ENCODE measurements at regions not wholly inside any gene's neighbourhood (a gene's known extent, or its start where the extent isn't known, plus 50 kb on each side); places are given as distances from the start of the nearest gene placed in this dataset.
"Not testable (repeated sequence)": the region's sequence is repeated elsewhere in the genome, so short reads cannot be mapped to it uniquely, and the experiment has no call there.

DNA sequence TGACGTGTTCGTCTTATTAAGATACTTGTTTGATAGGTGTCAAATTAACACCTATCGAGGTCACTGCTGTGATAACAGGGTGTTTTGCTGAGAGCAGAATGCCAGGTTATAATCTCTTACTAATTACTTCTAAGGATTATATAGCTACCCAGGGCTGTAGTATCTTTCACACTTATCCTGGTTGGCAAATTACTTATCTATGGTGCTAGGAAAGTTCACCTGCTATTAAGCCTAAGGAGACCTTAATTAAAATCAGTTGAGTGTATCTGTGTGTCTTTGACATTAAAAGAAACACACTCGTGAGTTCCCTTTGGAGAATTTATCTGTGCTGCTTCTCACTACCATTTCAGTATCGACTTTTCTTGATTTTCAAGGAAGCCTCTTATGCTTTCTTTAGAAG, 301.6 kb upstream of the SLC16A7 start:
- H3K36me3 ChIP-seq (replicated peaks in 1 of 2), result no peaks in the 10 kb centered on the region
- no peaks in the 10 kb centered on the region for H3K27me3 ChIP-seq
- 59 to 67% (median 65%) methylated on average over 5 of the region's 5 CpGs for WGBS, 4 donors
- TF ChIP-seq POLR2A (IDR thresholded peaks at IDR 0.05), result no peak
- TF ChIP-seq, protein P1, sequence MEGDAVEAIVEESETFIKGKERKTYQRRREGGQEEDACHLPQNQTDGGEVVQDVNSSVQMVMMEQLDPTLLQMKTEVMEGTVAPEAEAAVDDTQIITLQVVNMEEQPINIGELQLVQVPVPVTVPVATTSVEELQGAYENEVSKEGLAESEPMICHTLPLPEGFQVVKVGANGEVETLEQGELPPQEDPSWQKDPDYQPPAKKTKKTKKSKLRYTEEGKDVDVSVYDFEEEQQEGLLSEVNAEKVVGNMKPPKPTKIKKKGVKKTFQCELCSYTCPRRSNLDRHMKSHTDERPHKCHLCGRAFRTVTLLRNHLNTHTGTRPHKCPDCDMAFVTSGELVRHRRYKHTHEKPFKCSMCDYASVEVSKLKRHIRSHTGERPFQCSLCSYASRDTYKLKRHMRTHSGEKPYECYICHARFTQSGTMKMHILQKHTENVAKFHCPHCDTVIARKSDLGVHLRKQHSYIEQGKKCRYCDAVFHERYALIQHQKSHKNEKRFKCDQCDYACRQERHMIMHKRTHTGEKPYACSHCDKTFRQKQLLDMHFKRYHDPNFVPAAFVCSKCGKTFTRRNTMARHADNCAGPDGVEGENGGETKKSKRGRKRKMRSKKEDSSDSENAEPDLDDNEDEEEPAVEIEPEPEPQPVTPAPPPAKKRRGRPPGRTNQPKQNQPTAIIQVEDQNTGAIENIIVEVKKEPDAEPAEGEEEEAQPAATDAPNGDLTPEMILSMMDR (IDR thresholded peaks at IDR 0.05), result no peak
- H3K9me3 ChIP-seq (replicated peaks in 1 of 3), result no peaks in the 10 kb centered on the region
- no peak overlapping the region for H3K27ac ChIP-seq
- H3K4me3 ChIP-seq, result no peak overlapping the region
- no peak for DNase-seq
- intact Hi-C loops (cut with DNase I), result no loop called here
- no peaks in the 10 kb centered on the region for H3K4me1 ChIP-seq (replicated peaks in 1 of 2)

DNA sequence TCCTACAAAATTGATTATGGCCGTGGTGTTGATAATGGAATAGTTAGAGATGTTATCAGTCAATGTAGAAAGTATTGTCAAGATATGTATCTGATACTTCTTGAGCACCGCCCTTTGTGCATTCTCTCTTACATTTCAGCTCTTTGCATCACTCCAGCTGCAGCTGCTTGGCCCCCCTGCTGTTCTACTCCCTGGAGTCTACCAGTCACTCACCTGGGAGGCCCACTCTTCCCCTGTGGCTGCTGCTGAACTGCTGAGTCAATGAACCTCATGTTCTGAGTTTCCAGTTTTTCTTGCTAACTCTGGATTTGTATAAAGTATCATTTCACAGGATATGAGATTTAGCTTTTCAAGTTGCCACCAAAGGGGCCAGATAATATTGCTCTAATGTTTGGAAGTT, 312.8 kb upstream of the SLC16A7 start:
- Histone ChIP-seq H3K9me3 (replicated peaks in 1 of 3) (no peaks in the 10 kb centered on the region), H3K27me3 (no peaks in the 10 kb centered on the region), H3K36me3 (replicated peaks in 1 of 2) (no peaks in the 10 kb centered on the region), H3K4me3 (no peak overlapping the region), H3K4me1 (replicated peaks in 1 of 2) (no peaks in the 10 kb centered on the region), H3K27ac (no peak overlapping the region)
- TF ChIP-seq POLR2A (IDR thresholded peaks at IDR 0.05), result no peak
- TF ChIP-seq, protein P1 (IDR thresholded peaks at IDR 0.05), result no peak
- 75 to 92% (median 80%) methylated on average over 2 of the region's 2 CpGs for WGBS, 4 donors
- intact Hi-C loops (cut with DNase I), result no loop called here
- DNase-seq, result no peak

GRCh38 chr12:59273561-59273960, 322.3 kb upstream of the SLC16A7 start:
- H3K27ac ChIP-seq; DNase-seq; intact Hi-C loops (cut with DNase I); H3K27me3 ChIP-seq; H3K4me1 ChIP-seq (replicated peaks in 1 of 2); H3K9me3 ChIP-seq (replicated peaks in 1 of 3); H3K36me3 ChIP-seq (replicated peaks in 1 of 2); H3K4me3 ChIP-seq: not testable (repeated sequence)
- 69 to 90% (median 80%) methylated on average over 1 of the region's 1 CpG for WGBS, 4 donors

GRCh38 chr12:59268295-59268809, 327.5 kb upstream of the SLC16A7 start:
- 70 to 100% (median 77%) methylated on average over 1 to 2 of the region's 2 CpGs for WGBS, 4 donors

GRCh38 chr12:59260202-59260601, 335.6 kb upstream of the SLC16A7 start:
- H3K9me3 ChIP-seq (replicated peaks in 1 of 3), result no peaks in the 10 kb centered on the region
- no peaks in the 10 kb centered on the region for H3K27me3 ChIP-seq
- intact Hi-C loops (cut with DNase I), result no loop called here
- no peaks in the 10 kb centered on the region for H3K36me3 ChIP-seq (replicated peaks in 1 of 2)
- no peak overlapping the region for H3K27ac ChIP-seq
- no peak for DNase-seq
- no peak overlapping the region for H3K4me3 ChIP-seq
- TF ChIP-seq, protein P1 (IDR thresholded peaks at IDR 0.05), result no peak
- TF ChIP-seq POLR2A (IDR thresholded peaks at IDR 0.05), result no peak
- H3K4me1 ChIP-seq (replicated peaks in 1 of 2), result no peaks in the 10 kb centered on the region
- 62 to 87% (median 72%) methylated on average over 2 of the region's 2 CpGs for WGBS, 4 donors

More at GRCh38 chr12:59268295-59268809, 327.5 kb upstream of the SLC16A7 start:
- H3K4me3 ChIP-seq, result no peak overlapping the region
- no peaks in the 10 kb centered on the region for H3K36me3 ChIP-seq (replicated peaks in 1 of 2)
- no peak overlapping the region for H3K27ac ChIP-seq
- H3K27me3 ChIP-seq, result no peaks in the 10 kb centered on the region
- no peak for DNase-seq
- TF ChIP-seq, protein P1 (IDR thresholded peaks at IDR 0.05), result no peak
- TF ChIP-seq POLR2A (IDR thresholded peaks at IDR 0.05), result no peak
- no peaks in the 10 kb centered on the region for H3K9me3 ChIP-seq (replicated peaks in 1 of 3)
- no peaks in the 10 kb centered on the region for H3K4me1 ChIP-seq (replicated peaks in 1 of 2)
- intact Hi-C loops (cut with DNase I), result no loop called here
